ENCODE measurements at regions not wholly inside any gene's neighbourhood (a gene's known extent, or its start where the extent isn't known, plus 50 kb on each side); places are given as distances from the start of the nearest gene placed in this dataset.

DNA sequence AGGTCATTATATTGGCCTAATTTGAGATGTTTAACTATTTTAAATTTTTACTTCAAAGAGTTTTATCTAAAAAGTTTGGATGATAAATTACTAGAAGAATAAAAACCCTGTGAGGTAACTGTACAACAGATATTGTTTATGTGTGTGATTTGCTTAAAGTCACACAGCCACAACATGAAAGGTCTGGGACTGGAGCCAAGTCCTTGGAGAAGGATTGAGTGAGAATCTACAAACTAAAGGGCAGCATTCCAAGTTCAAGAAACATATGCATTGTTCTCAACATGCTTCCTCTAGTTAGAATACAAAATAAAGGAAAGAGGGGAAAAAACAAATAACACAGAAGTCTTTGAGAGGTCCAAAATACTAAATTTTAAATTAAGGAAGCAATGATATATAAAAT, 131.5 kb upstream of the MON1B start:
- DNase-seq (ENCODE audit: low spot score) = no peak
- TF ChIP-seq CTCF (IDR thresholded peaks at IDR 0.05; ENCODE audit: extremely low read depth, missing control alignments) = no peak

- DNase-seq (ENCODE audit: low spot score) = no peak
- TF ChIP-seq CTCF (IDR thresholded peaks at IDR 0.05; ENCODE audit: extremely low read depth, missing control alignments) = no peak
These were observed 130.4 kb upstream of the MON1B start for GRCh38 chr16:77060614-77061013.

GRCh38 chr16:77062878-77063675, 127.9 kb upstream of the MON1B start:
- no peak for TF ChIP-seq CTCF (IDR thresholded peaks at IDR 0.05; ENCODE audit: extremely low read depth, missing control alignments)
- no peak for DNase-seq (ENCODE audit: low spot score)

GRCh38 chr16:77063676-77064016, 127.3 kb upstream of the MON1B start:
- no peak for TF ChIP-seq CTCF (IDR thresholded peaks at IDR 0.05; ENCODE audit: extremely low read depth, missing control alignments)
- DNase-seq (ENCODE audit: low spot score) = no peak

GRCh38 chr16:77064037-77064436, 127.0 kb upstream of the MON1B start:
- no peak for TF ChIP-seq CTCF (IDR thresholded peaks at IDR 0.05; ENCODE audit: extremely low read depth, missing control alignments)
- DNase-seq (ENCODE audit: low spot score) = no peak

- no peak for TF ChIP-seq CTCF (IDR thresholded peaks at IDR 0.05; ENCODE audit: extremely low read depth, missing control alignments)
- DNase-seq (ENCODE audit: low spot score) = no peak
These were observed 124.0 kb upstream of the MON1B start for GRCh38 chr16:77066896-77067496.

- no peak for DNase-seq (ENCODE audit: low spot score)
These were observed 123.1 kb upstream of the MON1B start for GRCh38 chr16:77067900-77068299.

More at GRCh38 chr16:77067900-77068299, 123.1 kb upstream of the MON1B start:
- TF ChIP-seq CTCF (IDR thresholded peaks at IDR 0.05; ENCODE audit: extremely low read depth, missing control alignments) = no peak
